Parathyroid adenoma (tissue), 2 donors: ENCODE measurements at regions not wholly inside any gene's neighbourhood (a gene's known extent, or its start where the extent isn't known, plus 50 kb on each side); places are given as distances from the start of the nearest gene placed in this dataset.
A peak's percentile ranks its signal among the peaks of the same experiment; 100 is the strongest.

Experiments used
- H2AFZ ChIP-seq: fragments of 300-600 bp; sonication (generic); one replicate; pipeline ENCODE4 v1.7.0; 2017; ENCODE audit warnings: antibody characterized with exemption, mild to moderate bottlenecking
- H3K27ac ChIP-seq: fragments of 300-600 bp; sonication (generic); one replicate; pipeline ENCODE4 v1.7.0; 2017
- H3K27me3 ChIP-seq: fragments of 300-600 bp; sonication (generic); one replicate; pipeline ENCODE4 v1.7.0; 2017; ENCODE audit warnings: low read length; ENCODE audit not compliant: control insufficient read depth, insufficient read depth
- H3K36me3 ChIP-seq: fragments of 300-600 bp; sonication (generic); one replicate; pipeline ENCODE4 v1.7.0; 2017; ENCODE audit warnings: low read length; ENCODE audit not compliant: control insufficient read depth, insufficient read depth
- H3K4me1 ChIP-seq: fragments of 300-600 bp; sonication (generic); one replicate; pipeline ENCODE4 v1.7.0; 2017; ENCODE audit warnings: control low read depth
- H3K4me2 ChIP-seq: fragments of 300-600 bp; sonication (generic); one replicate; pipeline ENCODE4 v1.7.0; 2017; ENCODE audit warnings: low read length
- H3K4me3 ChIP-seq: fragments of 300-600 bp; sonication (generic); one replicate; pipeline ENCODE4 v1.7.0; 2017; ENCODE audit warnings: low read depth, low read length
- H3K79me2 ChIP-seq: fragments of 300-600 bp; sonication (generic); one replicate; pipeline ENCODE4 v1.7.0; 2017; ENCODE audit warnings: control low read depth
- H3K9ac ChIP-seq: fragments of 300-600 bp; sonication (generic); one replicate; pipeline ENCODE4 v1.7.0; 2017; ENCODE audit warnings: mild to moderate bottlenecking
- H3K9me3 ChIP-seq: fragments of 300-600 bp; sonication (generic); one replicate; pipeline ENCODE4 v1.7.0; 2017; ENCODE audit warnings: low read length; ENCODE audit not compliant: control insufficient read depth
- CTCF ChIP-seq: fragments of 300-600 bp; sonication (generic); IDR thresholded peaks from one replicate; pipeline ENCODE4 v1.7.0; 2017; ENCODE audit warnings: antibody characterized with exemption, mild to moderate bottlenecking
- donor health status: primary hyperparathyroidism.

- no peaks in the 10 kb centered on the region for H3K79me2 ChIP-seq
- no peaks in the 10 kb centered on the region for H3K4me1 ChIP-seq
- peak overlapping the region; percentile 54 for H3K4me2 ChIP-seq
- no peak overlapping the region for H3K27ac ChIP-seq
- H3K27me3 ChIP-seq: no peaks in the 10 kb centered on the region
- H3K36me3 ChIP-seq: no peaks in the 10 kb centered on the region
- no peak overlapping the region for H2AFZ ChIP-seq
- no peak overlapping the region for H3K9ac ChIP-seq
- no peak for TF ChIP-seq CTCF
- peak overlapping the region; percentile 38 for H3K4me3 ChIP-seq
- H3K9me3 ChIP-seq: no peaks in the 10 kb centered on the region
Measured at GRCh38 chr1:168939110-168939946, 167.2 kb upstream of the ATP1B1 start.

- TF ChIP-seq CTCF: no peak
- Histone ChIP-seq H3K9me3 (no peaks in the 10 kb centered on the region), H3K4me3 (peak overlapping the region; percentile 38), H3K27ac (no peak overlapping the region), H3K4me1 (no peaks in the 10 kb centered on the region), H3K79me2 (no peaks in the 10 kb centered on the region), H3K27me3 (no peaks in the 10 kb centered on the region), H3K36me3 (no peaks in the 10 kb centered on the region), H3K4me2 (peak overlapping the region; percentile 54), H3K9ac (no peak overlapping the region), H2AFZ (no peak overlapping the region)
Measured at GRCh38 chr1:168939947-168940223, 166.6 kb upstream of the ATP1B1 start.

- H2AFZ ChIP-seq: no peak overlapping the region
- H3K4me3 ChIP-seq: no peak overlapping the region
- TF ChIP-seq CTCF: no peak
- no peaks in the 10 kb centered on the region for H3K79me2 ChIP-seq
- no peaks in the 10 kb centered on the region for H3K36me3 ChIP-seq
- no peak overlapping the region for H3K27ac ChIP-seq
- no peaks in the 10 kb centered on the region for H3K27me3 ChIP-seq
- H3K4me2 ChIP-seq: no peak overlapping the region
- no peaks in the 10 kb centered on the region for H3K4me1 ChIP-seq
- H3K9ac ChIP-seq: no peak overlapping the region
- H3K9me3 ChIP-seq: no peaks in the 10 kb centered on the region
Measured at GRCh38 chr1:168941640-168942039, 164.8 kb upstream of the ATP1B1 start.

GRCh38 chr1:168942165-168942564 is 164.3 kb upstream of the ATP1B1 start:
- Histone ChIP-seq H3K27ac (no peak overlapping the region), H3K4me2 (no peak overlapping the region), H2AFZ (no peak overlapping the region), H3K79me2 (no peaks in the 10 kb centered on the region), H3K4me1 (no peaks in the 10 kb centered on the region), H3K9me3 (no peaks in the 10 kb centered on the region), H3K9ac (no peak overlapping the region), H3K4me3 (no peak overlapping the region), H3K27me3 (no peaks in the 10 kb centered on the region), H3K36me3 (no peaks in the 10 kb centered on the region)
- TF ChIP-seq CTCF: no peak

- Histone ChIP-seq H3K9ac (no peak overlapping the region), H3K4me2 (no peak overlapping the region), H2AFZ (peak overlapping the region; percentile 0), H3K36me3 (no peaks in the 10 kb centered on the region), H3K79me2 (no peaks in the 10 kb centered on the region), H3K4me3 (no peak overlapping the region), H3K9me3 (no peaks in the 10 kb centered on the region), H3K27me3 (no peaks in the 10 kb centered on the region), H3K27ac (no peak overlapping the region), H3K4me1 (no peaks in the 10 kb centered on the region)
- no peak for TF ChIP-seq CTCF
Measured at GRCh38 chr1:168945870-168946269, 160.6 kb upstream of the ATP1B1 start.
